OCI-LY3 (cell line): ENCODE measurements at regions not wholly inside any gene's neighbourhood (a gene's known extent, or its start where the extent isn't known, plus 50 kb on each side); places are given as distances from the start of the nearest gene placed in this dataset.

ENCODE experiments used
- CTCF ChIP-seq: fragments of 200-600, 300-600 bp; sonication (generic); IDR thresholded peaks from 2 replicates; pipeline ENCODE4 v1.5.1; 2014; ENCODE audit warnings: antibody characterized with exemption, low read length, low read depth
- EZH2phosphoT487 ChIP-seq: fragments of 200-600 bp; shearing (Covaris generic); IDR thresholded peaks from 2 replicates; pipeline ENCODE4 v1.6.1; 2018; ENCODE audit warnings: antibody characterized with exemption, mixed run types, low read depth

DNA sequence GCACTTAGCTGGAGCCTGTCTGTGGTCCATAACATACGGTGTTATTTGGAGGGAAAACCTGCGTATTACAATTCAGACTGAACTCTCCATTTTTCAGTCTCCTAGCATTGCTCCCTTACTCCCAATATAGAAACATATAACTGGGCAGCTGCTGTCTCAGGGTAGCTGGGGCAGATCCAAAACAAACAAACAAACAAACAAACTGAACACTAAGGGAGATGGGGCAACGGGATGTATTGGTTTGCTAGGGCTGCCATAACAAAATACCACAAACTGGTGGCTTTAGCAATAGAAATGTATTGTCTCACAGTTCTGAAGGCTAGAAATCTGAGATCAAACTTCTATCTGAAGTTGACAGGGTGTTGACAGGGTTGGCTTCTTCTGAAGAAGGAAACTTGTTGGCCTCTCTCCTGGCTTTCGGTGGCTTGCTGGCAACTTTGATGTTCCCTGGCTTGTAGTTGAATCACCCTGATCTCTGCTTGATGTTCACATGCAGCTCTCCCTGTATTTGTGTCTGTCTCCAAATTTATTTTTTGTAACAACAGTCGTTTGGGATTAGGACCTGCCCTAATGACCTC lies 329.3 kb upstream of the ZNF804A start:
- TF ChIP-seq CTCF (no peak), EZH2phosphoT487 (no peak)
